RWPE1 (cell line): ENCODE measurements at regions not wholly inside any gene's neighbourhood (a gene's known extent, or its start where the extent isn't known, plus 50 kb on each side); places are given as distances from the start of the nearest gene placed in this dataset.
"Not testable (repeated sequence)": the region's sequence is repeated elsewhere in the genome, so short reads cannot be mapped to it uniquely, and the experiment has no call there.

ENCODE experiments used
- CTCF ChIA-PET: fragments of 350-600 bp; sonication (Branson Sonifier 250); formaldehyde crosslinking; extraction: SDS; loops from one replicate; lab custom pipeline; 2021; lab: Yijun Ruan, JAX
- POLR2A ChIA-PET: fragments of 400-600 bp; formaldehyde crosslinking; extraction: SDS; loops from one replicate; lab custom pipeline; 2020; ENCODE audit warnings: antibody characterized with exemption; ENCODE audit not compliant: low non-redundant PET; lab: Yijun Ruan, JAX
- DNase-seq: peaks from one replicate; pipeline ENCODE4 v3.0.0; 2012; ENCODE audit warnings: low spot score
- H3K27ac ChIP-seq: fragments of 450-650 bp; 2 replicates; pipeline ENCODE4 v1.5.1; 2017
- CTCF ChIP-seq: fragments of 450-650 bp; conservative IDR thresholded peaks from 2 replicates; pipeline ENCODE4 v1.5.1; 2017; ENCODE audit warnings: low read depth, mild to moderate bottlenecking

GRCh38 chrX:122625821-122626220 lies 558.3 kb upstream of the GRIA3 start:
- no peak for TF ChIP-seq CTCF
- CTCF ChIA-PET, result interaction anchor here (0.8 kb wide), 1 partner anchor 642 kb away, joined by 3 read pairs; no protein-coding TSS in a partner anchor
- H3K27ac ChIP-seq, result no peak overlapping the region
- no peak for DNase-seq
- POLR2A ChIA-PET, result no interaction called here

- no peak for DNase-seq
- TF ChIP-seq CTCF, result no peak
- CTCF ChIA-PET, result no interaction called here
- POLR2A ChIA-PET, result no interaction called here
- no peak overlapping the region for H3K27ac ChIP-seq
Measured at GRCh38 chrX:122626871-122627270, 557.2 kb upstream of the GRIA3 start.

- CTCF ChIA-PET, result no interaction called here
- no peak overlapping the region for H3K27ac ChIP-seq
- no peak for DNase-seq
- TF ChIP-seq CTCF, result no peak
- POLR2A ChIA-PET, result no interaction called here
Measured at GRCh38 chrX:122641136-122641535, 542.9 kb upstream of the GRIA3 start.

GRCh38 chrX:122641826-122642225 lies 542.3 kb upstream of the GRIA3 start:
- TF ChIP-seq CTCF, result no peak
- ChIA-PET CTCF (no interaction called here), POLR2A (no interaction called here)
- H3K27ac ChIP-seq, result no peak overlapping the region
- no peak for DNase-seq

- POLR2A ChIA-PET, result not testable (repeated sequence)
Measured at GRCh38 chrX:122655256-122655655, 528.8 kb upstream of the GRIA3 start.

GRCh38 chrX:122666601-122667000 lies 517.5 kb upstream of the GRIA3 start:
- TF ChIP-seq CTCF, result no peak
- POLR2A ChIA-PET, result no interaction called here
- CTCF ChIA-PET, result no interaction called here
- H3K27ac ChIP-seq, result no peak overlapping the region
- DNase-seq, result no peak

More at GRCh38 chrX:122655256-122655655, 528.8 kb upstream of the GRIA3 start:
- H3K27ac ChIP-seq, CTCF ChIA-PET, DNase-seq: not testable (repeated sequence)

- no peak overlapping the region for H3K27ac ChIP-seq
- ChIA-PET POLR2A (no interaction called here), CTCF (no interaction called here)
- TF ChIP-seq CTCF, result no peak
- no peak for DNase-seq
Measured at GRCh38 chrX:122667667-122668066, 516.4 kb upstream of the GRIA3 start.
